22Rv1 (cell line): ENCODE measurements at regions not wholly inside any gene's neighbourhood (a gene's known extent, or its start where the extent isn't known, plus 50 kb on each side); places are given as distances from the start of the nearest gene placed in this dataset.

Source experiments
- H3K27ac ChIP-seq: fragments of 450-650 bp; 2 replicates; pipeline ENCODE4 v1.5.1; 2017
- CTCF ChIP-seq: fragments of 450-650 bp; IDR thresholded peaks from 2 replicates; pipeline ENCODE4 v1.5.1; 2017; ENCODE audit warnings: mild to moderate bottlenecking
- ZFX ChIP-seq: fragments of 450-650 bp; IDR thresholded peaks from 2 replicates; pipeline ENCODE4 v1.6.1; 2017; ENCODE audit warnings: antibody characterized with exemption, borderline replicate concordance

- TF ChIP-seq ZFX (no peak), CTCF (no peak)
- H3K27ac ChIP-seq = no peak overlapping the region
These were observed 117.1 kb upstream of the TRIM24 start for GRCh38 chr7:138342990-138343389.

DNA sequence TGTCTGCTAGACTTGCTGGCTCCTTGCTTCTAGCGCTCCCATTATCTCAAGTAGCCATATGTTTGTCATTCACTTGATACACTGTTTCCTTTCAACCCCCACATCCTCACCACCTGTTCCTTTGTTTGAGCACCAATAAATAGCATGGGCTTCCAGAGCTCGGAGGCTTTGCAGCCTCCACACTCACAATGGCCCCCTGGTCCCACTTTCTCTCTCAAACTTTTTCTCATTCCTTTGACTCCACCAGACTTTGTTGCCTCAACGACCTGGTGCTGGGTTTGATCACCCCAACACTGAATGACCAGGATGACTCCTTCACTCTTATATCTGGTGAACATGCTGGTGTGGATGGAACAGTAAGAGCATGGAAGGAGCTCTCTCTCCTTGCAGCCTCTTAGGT, 114.5 kb upstream of the TRIM24 start:
- no peak overlapping the region for H3K27ac ChIP-seq
- TF ChIP-seq ZFX (no peak), CTCF (no peak)

DNA sequence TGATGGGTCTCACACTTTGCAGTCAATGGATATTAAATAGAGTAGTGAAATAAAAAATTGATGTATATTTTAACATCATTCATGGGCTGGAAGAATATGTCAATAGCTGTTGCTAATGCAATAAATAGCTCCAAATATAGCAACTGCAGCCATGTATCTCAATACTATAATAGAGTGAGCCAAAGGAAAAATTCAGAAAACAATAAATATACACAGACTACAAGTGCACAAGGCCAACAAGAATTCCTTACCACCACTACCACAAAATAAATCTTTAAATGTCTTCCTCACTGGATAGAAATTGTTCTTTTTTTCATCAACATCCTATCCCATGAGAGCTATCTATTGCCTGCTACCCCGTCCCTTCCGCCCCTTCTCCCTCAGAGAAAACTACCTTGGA, 113.1 kb upstream of the TRIM24 start:
- no peak overlapping the region for H3K27ac ChIP-seq
- TF ChIP-seq ZFX (no peak), CTCF (no peak)

DNA sequence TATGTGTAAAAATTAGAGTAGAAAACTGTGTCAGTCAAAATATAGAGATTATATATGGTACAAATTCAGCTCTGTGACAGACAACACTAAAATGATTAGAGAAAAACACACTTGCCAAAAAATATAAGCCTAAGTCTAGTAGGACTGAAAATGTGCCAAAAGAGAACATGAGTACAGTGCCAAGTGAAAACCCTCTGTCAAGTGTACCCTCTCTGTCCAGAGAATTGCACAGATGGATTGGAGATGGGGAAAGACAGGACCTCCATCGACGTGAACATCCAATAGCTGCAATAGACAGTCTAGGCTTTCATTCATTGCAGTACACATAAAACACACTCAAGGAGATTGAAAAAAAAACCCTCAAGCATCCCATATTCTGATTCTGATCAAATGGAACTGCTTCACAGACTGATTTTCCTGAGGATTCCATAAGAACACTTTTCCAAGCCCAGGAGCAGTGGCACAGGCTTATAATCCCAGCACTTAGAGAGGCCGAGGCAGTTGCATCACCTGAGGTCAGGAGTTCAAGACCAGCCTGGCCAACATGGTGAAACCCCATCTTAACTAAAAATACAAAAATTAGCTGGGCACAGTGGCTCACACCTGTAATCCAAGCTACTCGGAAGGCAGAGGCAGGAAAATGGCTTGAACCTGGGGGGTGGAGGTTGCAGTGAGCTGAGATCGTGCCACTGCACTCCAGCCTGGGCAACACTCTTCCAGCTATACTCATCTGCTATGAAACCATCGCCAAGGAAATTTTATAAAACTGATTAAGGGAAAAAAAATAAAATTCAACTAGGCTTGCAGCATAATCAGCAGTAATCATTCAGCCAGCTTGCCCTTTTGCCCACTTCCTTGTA, 110.0 kb upstream of the TRIM24 start:
- no peak overlapping the region for H3K27ac ChIP-seq
- TF ChIP-seq ZFX = no peak
- TF ChIP-seq CTCF = no peak

DNA sequence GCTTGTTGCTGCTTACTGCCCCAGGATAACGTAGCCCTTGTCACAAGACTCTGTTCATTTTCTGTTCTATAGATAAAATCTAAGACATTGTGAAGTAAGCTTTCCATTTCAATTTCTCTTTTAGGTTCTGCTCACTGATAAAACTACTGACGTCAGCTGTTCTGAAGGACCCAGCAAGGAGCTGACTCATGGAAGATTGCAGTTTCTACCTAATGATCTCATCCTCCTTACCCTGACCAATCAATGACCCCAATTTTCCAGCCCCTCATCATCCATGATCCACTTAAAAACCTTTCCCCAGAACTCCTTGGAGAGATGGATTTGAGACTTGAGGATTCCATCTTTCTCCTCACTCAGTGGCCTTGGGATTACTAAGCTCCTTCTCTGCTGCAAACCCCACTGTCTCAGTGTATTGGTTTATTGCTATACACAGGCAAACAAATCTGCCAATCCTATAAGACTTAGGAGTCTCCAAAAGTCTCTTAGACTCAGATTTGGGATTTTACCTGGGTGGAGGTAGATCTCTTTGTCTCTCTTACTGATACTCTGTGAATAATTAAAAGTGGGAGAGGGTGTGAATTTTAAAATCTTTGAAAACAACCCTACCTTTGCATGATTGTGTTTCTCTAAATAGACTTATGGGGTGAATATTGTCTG, 109.2 kb upstream of the TRIM24 start:
- no peak overlapping the region for H3K27ac ChIP-seq

DNA sequence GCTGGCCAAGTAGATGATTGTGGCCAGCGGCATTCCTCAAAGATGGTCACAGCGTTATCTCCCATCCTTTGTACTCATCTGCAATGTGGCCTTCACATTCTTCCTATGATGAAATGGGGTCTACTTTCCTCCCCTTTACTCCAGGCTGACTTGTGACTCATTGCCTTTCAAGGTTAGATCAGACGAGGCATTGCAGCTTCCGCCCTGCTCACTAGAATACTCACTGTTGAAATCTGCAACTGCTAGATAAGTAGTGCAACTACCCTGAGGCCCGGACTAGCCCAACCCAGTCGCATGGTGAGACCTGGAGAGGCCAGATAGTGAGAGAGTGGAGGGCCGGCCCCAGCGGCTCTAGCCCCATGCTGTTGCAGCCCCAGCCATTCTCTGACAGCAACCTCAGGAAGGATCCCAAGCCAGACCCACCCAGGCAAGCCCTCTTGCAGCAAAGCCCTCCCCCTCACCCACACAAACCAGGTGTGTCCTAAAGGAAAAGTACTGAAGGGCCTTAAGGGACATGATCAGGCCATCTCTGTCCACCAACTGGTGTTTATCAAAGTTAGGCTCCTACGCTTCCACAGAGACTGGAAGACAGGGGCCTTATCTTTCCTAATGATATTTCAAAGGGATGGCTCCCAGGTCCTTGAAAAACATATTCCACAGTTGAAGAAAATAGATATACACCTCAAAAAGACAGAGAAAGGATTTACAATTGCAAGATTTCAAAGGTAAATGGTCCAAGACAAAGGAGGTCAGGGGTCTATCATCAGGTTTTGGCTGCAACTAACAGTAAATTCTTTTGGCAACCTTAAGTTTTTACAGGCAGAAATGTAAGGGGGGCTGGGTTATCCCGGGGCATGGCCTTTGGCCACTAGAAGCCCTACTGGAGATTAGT, 107.2 kb upstream of the TRIM24 start:
- no peak overlapping the region for H3K27ac ChIP-seq
- TF ChIP-seq ZFX (no peak), CTCF (no peak)

More for the DNA sequence above, 109.2 kb upstream of the TRIM24 start:
- TF ChIP-seq ZFX = no peak
- TF ChIP-seq CTCF = no peak

DNA sequence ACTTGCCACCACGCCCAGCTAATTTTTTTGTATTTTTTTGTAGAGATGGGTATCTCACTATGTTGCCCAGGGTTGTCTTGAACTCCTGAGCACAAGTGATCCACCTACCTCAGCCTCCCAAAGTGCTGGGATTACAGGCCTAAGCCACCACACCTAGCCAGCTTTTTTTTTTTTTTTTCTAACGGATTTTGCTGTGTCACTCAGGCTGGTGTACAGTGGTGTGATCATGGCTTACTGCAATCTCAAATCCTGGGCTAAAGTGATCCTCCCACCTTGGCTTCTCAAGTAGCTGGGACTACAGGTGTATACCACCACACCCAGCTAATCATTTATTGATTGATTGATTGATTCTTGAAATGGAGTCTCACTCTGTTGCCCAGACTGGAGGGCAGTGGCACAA, 106.0 kb upstream of the TRIM24 start:
- TF ChIP-seq CTCF (no peak), ZFX (no peak)
- H3K27ac ChIP-seq = no peak overlapping the region
